ENCODE measurements at regions not wholly inside any gene's neighbourhood (a gene's known extent, or its start where the extent isn't known, plus 50 kb on each side); places are given as distances from the start of the nearest gene placed in this dataset.

DNA sequence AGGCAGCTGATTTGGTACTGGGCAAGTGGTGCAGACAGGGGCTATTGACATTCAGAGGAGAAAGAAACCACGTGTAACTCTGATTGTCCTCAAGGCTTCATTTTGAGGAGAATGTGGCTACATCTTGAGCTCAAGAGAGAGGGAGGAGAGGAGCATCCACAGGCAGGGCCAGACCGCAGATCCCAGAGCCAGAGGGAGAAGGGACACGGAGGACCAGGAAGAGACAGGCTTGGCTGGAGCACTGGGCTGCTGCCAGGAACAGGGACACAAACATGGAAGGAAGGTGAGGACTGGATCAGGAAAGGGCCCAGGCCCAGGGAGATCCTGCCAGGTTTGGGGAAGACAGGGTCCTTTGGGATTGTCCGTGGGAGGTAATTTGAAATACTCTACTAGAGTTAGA is 158.3 kb downstream of the GPAM start:
- TF ChIP-seq ZNF777 (tag by site-specific recombination; IDR thresholded peaks at IDR 0.05; ENCODE audit: borderline replicate concordance) (no peak), ZNF391 (tag by site-specific recombination; IDR thresholded peaks at IDR 0.05; ENCODE audit: borderline replicate concordance, low read depth) (no peak)
- TF ChIP-seq, protein P1, sequence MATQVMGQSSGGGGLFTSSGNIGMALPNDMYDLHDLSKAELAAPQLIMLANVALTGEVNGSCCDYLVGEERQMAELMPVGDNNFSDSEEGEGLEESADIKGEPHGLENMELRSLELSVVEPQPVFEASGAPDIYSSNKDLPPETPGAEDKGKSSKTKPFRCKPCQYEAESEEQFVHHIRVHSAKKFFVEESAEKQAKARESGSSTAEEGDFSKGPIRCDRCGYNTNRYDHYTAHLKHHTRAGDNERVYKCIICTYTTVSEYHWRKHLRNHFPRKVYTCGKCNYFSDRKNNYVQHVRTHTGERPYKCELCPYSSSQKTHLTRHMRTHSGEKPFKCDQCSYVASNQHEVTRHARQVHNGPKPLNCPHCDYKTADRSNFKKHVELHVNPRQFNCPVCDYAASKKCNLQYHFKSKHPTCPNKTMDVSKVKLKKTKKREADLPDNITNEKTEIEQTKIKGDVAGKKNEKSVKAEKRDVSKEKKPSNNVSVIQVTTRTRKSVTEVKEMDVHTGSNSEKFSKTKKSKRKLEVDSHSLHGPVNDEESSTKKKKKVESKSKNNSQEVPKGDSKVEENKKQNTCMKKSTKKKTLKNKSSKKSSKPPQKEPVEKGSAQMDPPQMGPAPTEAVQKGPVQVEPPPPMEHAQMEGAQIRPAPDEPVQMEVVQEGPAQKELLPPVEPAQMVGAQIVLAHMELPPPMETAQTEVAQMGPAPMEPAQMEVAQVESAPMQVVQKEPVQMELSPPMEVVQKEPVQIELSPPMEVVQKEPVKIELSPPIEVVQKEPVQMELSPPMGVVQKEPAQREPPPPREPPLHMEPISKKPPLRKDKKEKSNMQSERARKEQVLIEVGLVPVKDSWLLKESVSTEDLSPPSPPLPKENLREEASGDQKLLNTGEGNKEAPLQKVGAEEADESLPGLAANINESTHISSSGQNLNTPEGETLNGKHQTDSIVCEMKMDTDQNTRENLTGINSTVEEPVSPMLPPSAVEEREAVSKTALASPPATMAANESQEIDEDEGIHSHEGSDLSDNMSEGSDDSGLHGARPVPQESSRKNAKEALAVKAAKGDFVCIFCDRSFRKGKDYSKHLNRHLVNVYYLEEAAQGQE (tag by site-specific recombination; IDR thresholded peaks at IDR 0.05): no peak

Measured in HEK293 (cell line).